GM12891 (cell line): ENCODE measurements at regions not wholly inside any gene's neighbourhood (a gene's known extent, or its start where the extent isn't known, plus 50 kb on each side); places are given as distances from the start of the nearest gene placed in this dataset.

Experiments
- DNase-seq: peaks from one replicate; pipeline ENCODE4 v3.0.0; 2011; ENCODE audit warnings: low spot score; ENCODE audit not compliant: insufficient read length
- FAIRE-seq: peaks from 2 replicates; lab custom pipeline; 2011; peaks lifted over from hg19 to GRCh38; lab: Jason Lieb, UNC
- PAX5 ChIP-seq: IDR thresholded peaks from 2 replicates; pipeline ENCODE4 v1.6.1; 2011; ENCODE audit warnings: low read length, moderate library complexity, mild to moderate bottlenecking; ENCODE audit not compliant: insufficient read depth, severe bottlenecking
- POLR2A ChIP-seq: IDR thresholded peaks from 2 replicates; pipeline ENCODE4 v1.6.1; 2011; ENCODE audit warnings: low read depth, low read length, control low read depth
- POLR2AphosphoS5 ChIP-seq: IDR thresholded peaks from 2 replicates; pipeline ENCODE4 v1.6.1; 2011; ENCODE audit warnings: low read depth, low read length, control low read depth
- POU2F2 ChIP-seq: IDR thresholded peaks from 2 replicates; pipeline ENCODE4 v1.6.1; 2011; ENCODE audit warnings: low read depth, mild to moderate bottlenecking, control low read depth, low read length, moderate library complexity
- SPI1 ChIP-seq: IDR thresholded peaks from 2 replicates; pipeline ENCODE4 v1.6.1; 2011; ENCODE audit warnings: low read depth, low read length, control low read depth
- TAF1 ChIP-seq: IDR thresholded peaks from 2 replicates; pipeline ENCODE4 v1.6.1; 2011; ENCODE audit warnings: low read depth, low read length, control low read depth

DNA sequence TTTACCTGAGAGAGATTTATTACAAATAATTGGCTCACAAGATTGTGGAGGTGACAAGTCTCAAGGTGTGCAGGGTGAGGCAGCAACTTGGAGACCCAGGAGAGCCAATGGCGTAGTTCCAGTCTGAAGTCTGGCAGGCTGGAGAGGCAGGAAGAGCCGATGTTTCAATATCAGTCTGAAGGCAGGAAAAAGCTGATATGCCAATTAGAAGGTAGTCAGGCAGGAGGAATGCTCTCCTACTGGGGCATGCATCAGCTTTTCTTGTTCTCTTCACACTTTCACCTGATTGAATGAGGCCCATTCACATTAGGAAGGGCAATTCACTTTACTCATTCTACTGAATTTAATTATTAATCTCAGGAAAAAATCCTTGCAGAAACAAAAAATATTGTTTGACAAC, 1351.7 kb upstream of the ADGRL3 start:
- TF ChIP-seq POLR2A (no peak), SPI1 (no peak), POU2F2 (no peak), POLR2AphosphoS5 (no peak), TAF1 (no peak), PAX5 (no peak)
- FAIRE-seq (no peak), DNase-seq (no peak)

DNA sequence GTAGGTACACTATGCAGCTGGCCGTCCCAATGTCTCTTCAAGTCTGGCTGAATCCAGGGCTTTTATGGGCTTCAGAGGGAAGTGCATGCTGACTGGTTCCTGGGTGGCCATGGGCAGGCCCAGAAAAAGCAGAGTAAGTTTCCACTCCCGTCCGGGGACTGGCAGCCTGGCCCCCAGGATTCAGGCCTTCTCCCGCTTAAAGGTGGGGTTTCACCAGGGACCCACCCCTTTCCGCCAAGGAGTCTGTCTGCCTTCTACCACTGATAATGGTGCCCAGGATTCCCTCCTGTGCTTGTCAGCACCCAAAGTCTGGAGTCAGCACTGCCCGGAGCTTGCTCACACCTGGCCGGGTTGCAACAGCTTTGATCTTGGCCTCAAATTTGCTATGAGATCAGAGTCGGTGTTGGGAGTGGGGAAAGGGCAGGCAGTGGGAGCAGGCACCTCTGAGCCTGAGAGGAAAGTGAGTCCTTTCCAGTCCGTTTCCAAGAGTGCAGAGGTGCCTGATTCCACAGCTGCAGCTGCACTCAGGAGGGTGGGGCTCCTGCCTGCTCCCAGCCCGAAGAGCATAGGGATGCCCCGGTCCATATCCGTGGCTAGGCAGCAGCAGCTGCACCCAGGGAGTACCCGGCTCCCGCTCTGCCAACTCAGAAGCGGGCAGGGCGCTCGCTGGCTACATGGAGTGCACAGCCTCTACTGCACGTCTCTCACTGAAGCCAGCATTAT, 1344.3 kb upstream of the ADGRL3 start:
- TF ChIP-seq TAF1, result no peak
- no peak for TF ChIP-seq POLR2AphosphoS5
- no peak for TF ChIP-seq SPI1
- DNase-seq (no peak), FAIRE-seq (no peak)

DNA sequence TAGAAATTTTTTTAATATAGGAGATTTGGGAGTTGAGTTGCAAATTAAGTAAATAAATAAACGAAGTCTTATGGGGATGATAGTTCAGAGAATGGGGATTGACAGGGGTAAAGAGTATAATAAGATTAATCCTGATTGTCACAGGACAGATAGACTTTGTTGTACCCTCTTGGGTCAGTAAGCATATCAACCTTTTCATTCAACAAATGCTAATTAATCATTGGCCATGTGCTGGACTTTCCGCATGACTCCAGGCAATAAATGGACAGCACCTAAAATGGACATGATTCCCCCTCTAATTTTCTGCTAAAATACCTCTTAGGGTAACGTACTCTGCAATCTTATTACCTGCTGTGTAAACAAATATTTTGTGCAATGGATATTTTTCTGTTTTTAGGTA, 1331.1 kb upstream of the ADGRL3 start:
- TF ChIP-seq PAX5 (no peak), POLR2A (no peak), POLR2AphosphoS5 (no peak), POU2F2 (no peak), SPI1 (no peak), TAF1 (no peak)
- DNase-seq (no peak), FAIRE-seq (no peak)

DNA sequence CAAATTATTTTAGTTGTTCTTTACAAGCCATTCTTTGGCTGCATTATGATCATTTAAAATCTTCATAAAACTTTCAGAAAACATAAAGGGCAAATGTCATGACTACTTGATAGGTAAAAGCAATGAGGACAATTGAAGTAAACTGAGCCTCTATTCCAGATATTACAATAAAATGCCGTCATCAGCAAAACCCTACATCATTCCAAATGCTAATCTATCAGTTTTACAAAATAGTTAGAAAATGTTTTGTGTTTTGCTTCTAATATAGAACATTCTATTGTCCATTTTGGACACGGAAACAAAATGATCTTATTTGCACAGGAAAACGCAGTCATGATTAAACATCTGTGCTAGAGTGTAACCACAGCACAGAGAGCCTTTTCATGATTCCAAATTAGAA, 1330.6 kb upstream of the ADGRL3 start:
- TF ChIP-seq POLR2AphosphoS5 (no peak), POLR2A (no peak), SPI1 (no peak), PAX5 (no peak), TAF1 (no peak), POU2F2 (no peak)
- FAIRE-seq (no peak), DNase-seq (no peak)

DNA sequence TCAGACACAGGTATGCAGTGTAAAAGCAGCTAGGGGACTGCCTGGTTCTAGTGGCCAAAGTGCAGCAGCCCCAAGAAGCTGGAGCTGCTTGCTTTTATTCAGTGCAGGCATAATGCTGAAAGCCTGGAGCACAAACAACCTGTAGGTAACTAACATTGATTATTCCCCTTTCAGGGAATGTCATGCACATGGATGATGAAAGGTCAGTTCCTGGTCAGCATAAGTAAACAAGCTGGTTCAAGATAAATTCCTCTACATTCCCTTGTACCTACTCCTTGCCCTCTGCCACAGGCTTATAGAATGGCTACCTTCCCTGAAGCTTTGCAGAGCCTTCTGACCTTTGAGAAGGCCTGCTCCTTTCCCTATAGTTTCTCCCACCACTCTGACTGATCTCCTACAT, 1318.5 kb upstream of the ADGRL3 start:
- TF ChIP-seq POLR2A, result no peak
- no peak for TF ChIP-seq POU2F2
- no peak for TF ChIP-seq SPI1
- TF ChIP-seq PAX5, result no peak
- TF ChIP-seq POLR2AphosphoS5, result no peak
- TF ChIP-seq TAF1, result no peak
- DNase-seq, result no peak
- FAIRE-seq, result no peak

DNA sequence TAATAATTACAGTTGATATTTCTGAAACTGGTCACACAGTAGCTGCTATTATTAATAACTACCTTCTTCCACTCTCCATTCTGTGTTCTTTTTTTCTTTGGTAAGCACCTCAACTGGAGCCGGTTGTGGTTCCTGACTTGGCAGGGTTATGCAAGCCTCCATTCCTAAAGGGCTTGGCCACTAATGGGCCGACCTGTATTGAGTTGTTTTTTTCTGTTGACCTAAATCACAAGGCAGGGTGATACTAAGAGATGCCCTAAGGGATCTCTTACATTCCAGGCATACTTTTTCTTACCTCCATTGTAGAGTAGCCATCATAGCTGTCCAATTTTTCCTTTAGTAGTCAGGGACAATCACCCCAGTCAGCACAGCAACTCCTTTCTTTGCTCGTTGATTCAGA, 1295.8 kb upstream of the ADGRL3 start:
- no peak for TF ChIP-seq POU2F2
- FAIRE-seq, result no peak
- DNase-seq, result no peak

DNA sequence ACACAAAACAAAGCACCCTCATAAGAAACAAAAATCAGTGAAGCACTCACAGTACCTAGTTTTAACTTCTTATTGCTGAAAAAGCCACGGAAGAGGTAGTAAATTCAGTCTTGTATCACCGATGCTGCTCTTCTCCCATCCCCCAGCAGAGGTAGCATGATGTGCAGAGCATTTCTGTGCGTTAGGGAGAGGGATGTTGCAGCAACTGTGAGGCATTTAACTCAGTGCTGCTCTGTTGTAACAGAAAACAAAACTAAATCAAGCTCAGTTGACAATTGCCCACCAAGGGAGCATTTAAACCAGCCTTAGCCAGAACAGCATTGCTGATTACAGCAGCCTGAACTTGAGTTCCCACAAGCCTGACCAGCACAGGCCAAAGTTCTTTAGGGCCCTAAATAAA, 1279.7 kb upstream of the ADGRL3 start:
- no peak for FAIRE-seq
- no peak for TF ChIP-seq SPI1
- TF ChIP-seq PAX5, result no peak
- TF ChIP-seq TAF1, result no peak
- TF ChIP-seq POU2F2, result no peak
- no peak for TF ChIP-seq POLR2AphosphoS5
- TF ChIP-seq POLR2A, result no peak
- DNase-seq, result no peak

DNA sequence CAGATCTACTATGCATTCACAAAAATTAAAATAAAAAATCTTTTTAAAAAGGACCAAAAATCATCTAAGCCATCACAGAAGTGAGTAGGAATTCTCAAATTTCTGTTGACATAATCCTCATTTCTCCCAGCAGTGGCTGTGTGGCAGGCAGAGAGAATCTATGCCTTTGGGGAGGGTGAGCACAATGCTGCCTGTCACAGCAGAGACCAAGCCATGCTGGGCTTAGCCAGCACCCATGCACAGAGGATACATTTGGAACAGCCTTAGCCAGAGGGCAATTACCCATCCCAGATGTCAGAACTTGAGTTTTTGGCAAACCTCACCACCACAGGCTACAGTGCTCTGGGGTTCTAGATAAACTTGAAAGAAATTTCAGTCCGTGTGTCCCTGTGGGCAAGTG, 1274.8 kb upstream of the ADGRL3 start:
- no peak for TF ChIP-seq POU2F2
- TF ChIP-seq PAX5, result no peak
- TF ChIP-seq TAF1, result no peak
- TF ChIP-seq SPI1, result no peak
- no peak for TF ChIP-seq POLR2AphosphoS5
- no peak for TF ChIP-seq POLR2A
- no peak for DNase-seq
- FAIRE-seq, result no peak

DNA sequence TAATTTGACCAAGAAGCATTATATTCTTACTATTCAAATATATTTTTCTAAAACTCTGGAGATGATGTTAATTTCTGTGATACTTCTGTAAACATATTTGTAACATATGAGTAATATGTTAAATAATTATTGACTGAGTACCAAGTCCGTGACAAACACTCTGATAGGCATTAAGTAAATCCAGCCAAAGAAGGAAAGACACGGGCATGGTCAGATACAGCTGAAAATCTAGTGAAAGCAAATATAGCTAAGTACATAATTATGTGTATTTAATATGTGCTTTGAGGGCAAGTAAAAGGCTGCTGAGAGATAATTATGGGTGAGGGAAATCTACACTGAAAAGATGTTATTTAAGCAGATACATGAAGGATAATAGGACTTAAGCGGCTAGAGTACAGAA, 1263.6 kb upstream of the ADGRL3 start:
- TF ChIP-seq POLR2A (no peak), POU2F2 (no peak), PAX5 (no peak), TAF1 (no peak), SPI1 (no peak), POLR2AphosphoS5 (no peak)
- DNase-seq, result no peak
- FAIRE-seq, result no peak

DNA sequence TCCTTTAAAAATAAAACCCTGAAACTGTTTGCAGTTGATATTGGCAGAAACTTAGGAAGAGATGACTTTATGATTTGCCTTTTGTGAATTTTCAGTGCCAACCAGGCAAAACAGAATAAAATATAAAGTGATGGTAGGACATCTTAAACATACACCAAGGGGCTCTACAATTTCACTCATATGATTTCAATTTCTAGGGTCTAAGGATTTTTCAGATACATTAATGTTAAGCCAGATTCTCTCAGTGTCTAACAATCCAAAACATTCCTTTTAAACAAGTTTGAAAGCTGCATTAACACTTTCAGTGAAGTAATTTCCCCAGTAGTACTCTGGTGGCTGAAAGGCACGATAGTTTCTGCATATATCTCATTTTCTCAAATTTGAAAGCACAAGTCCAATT, 1262.0 kb upstream of the ADGRL3 start:
- no peak for FAIRE-seq
- no peak for DNase-seq
- no peak for TF ChIP-seq POLR2A
- TF ChIP-seq POU2F2, result no peak
- TF ChIP-seq SPI1, result no peak
- no peak for TF ChIP-seq PAX5
- TF ChIP-seq TAF1, result no peak
- no peak for TF ChIP-seq POLR2AphosphoS5

DNA sequence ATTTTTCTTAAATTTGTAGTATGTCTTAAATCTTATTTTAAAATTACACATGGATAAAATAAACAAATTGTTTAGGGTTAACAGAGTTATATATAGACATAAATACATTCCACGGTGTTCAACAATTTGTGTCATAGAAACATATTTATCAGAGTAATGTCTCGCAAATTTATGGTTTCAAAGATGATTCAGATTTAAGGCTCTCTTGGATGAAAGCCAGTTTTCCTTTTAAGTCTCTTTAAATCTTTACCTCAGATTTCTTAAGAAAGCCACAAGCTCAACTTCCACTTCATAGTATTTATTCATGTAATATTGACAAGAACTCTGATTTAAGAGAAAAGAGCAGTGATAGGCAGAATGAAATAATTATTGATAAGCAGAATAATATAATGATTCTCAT, 1254.8 kb upstream of the ADGRL3 start:
- no peak for DNase-seq
- TF ChIP-seq TAF1 (no peak), POLR2AphosphoS5 (no peak), POLR2A (no peak), SPI1 (no peak), PAX5 (no peak), POU2F2 (no peak)
- FAIRE-seq, result no peak
